HG03354 (cell line): ENCODE measurements at regions not wholly inside any gene's neighbourhood (a gene's known extent, or its start where the extent isn't known, plus 50 kb on each side); places are given as distances from the start of the nearest gene placed in this dataset.

Source experiments
- ATAC-seq: cut with Tn5 transposase; IDR thresholded peaks from one replicate; pipeline ENCODE4 v1.9.1; 2021; ENCODE audit warnings: mild to moderate bottlenecking; ENCODE audit not compliant: unreplicated experiment, poor library complexity, severe bottlenecking

- no peak for ATAC-seq
Measured at GRCh38 chr12:41903014-41903708, 241.5 kb downstream of the GXYLT1 start.

GRCh38 chr12:41899577-41899976 lies 245.1 kb downstream of the GXYLT1 start:
- ATAC-seq, result no peak

GRCh38 chr12:41897593-41897992 lies 247.1 kb downstream of the GXYLT1 start:
- no peak for ATAC-seq

- no peak for ATAC-seq
Measured at GRCh38 chr12:41893491-41893890, 251.2 kb downstream of the GXYLT1 start.

- ATAC-seq, result no peak
Measured at GRCh38 chr12:41892302-41892701, 252.4 kb downstream of the GXYLT1 start.

- no peak for ATAC-seq
Measured at GRCh38 chr12:41891226-41891625, 253.4 kb downstream of the GXYLT1 start.

GRCh38 chr12:41888285-41888684 lies 256.4 kb downstream of the GXYLT1 start:
- ATAC-seq, result no peak

- no peak for ATAC-seq
Measured at GRCh38 chr12:41881891-41882805, 262.5 kb downstream of the GXYLT1 start.

GRCh38 chr12:41869432-41869831 lies 275.2 kb downstream of the GXYLT1 start:
- ATAC-seq, result no peak

GRCh38 chr12:41866878-41867430 lies 277.7 kb downstream of the GXYLT1 start:
- ATAC-seq, result no peak

GRCh38 chr12:41856228-41856627 lies 288.4 kb downstream of the GXYLT1 start:
- ATAC-seq, result no peak

- no peak for ATAC-seq
Measured at GRCh38 chr12:41850046-41850445, 294.6 kb downstream of the GXYLT1 start.

GRCh38 chr12:41846718-41847117 lies 298.0 kb downstream of the GXYLT1 start:
- ATAC-seq, result no peak

- ATAC-seq, result no peak
Measured at GRCh38 chr12:41836416-41836815, 308.3 kb downstream of the GXYLT1 start.

- ATAC-seq, result no peak
Measured at GRCh38 chr12:41835556-41835955, 309.1 kb downstream of the GXYLT1 start.

GRCh38 chr12:41819948-41820347 lies 324.7 kb downstream of the GXYLT1 start:
- ATAC-seq, result no peak

- ATAC-seq, result no peak
Measured at GRCh38 chr12:41804026-41804425, 340.6 kb downstream of the GXYLT1 start.

- ATAC-seq, result no peak
Measured at GRCh38 chr12:41802803-41803202, 341.9 kb downstream of the GXYLT1 start.

GRCh38 chr12:41801261-41801660 lies 343.4 kb downstream of the GXYLT1 start:
- no peak for ATAC-seq

- no peak for ATAC-seq
Measured at GRCh38 chr12:41799671-41800070, 345.0 kb downstream of the GXYLT1 start.

GRCh38 chr12:41795910-41796309 lies 348.8 kb downstream of the GXYLT1 start:
- ATAC-seq, result no peak
